Ovary (tissue), 7 donors: ENCODE measurements at regions not wholly inside any gene's neighbourhood (a gene's known extent, or its start where the extent isn't known, plus 50 kb on each side); places are given as distances from the start of the nearest gene placed in this dataset.

ENCODE experiments used
- DNase-seq, 5 donors: peaks; one replicate each; pipeline ENCODE4 v3.0.0-alpha.2; 2019 to 2020
- H3K27ac ChIP-seq, 2 donors: fragments of 200-600 bp; one replicate each; pipeline versions ENCODE4 v1.5.1 to v1.8.0; 2019 to 2022
- H3K27me3 ChIP-seq: fragments of 200-600 bp; one replicate; pipeline ENCODE4 v1.8.0; 2022
- H3K36me3 ChIP-seq: fragments of 200-600 bp; sonication (generic); one replicate; pipeline ENCODE4 v1.5.1; 2019
- H3K4me1 ChIP-seq: one replicate; pipeline ENCODE4 v1.8.1; 2013; ENCODE audit warnings: mild to moderate bottlenecking, moderate library complexity; ENCODE audit not compliant: insufficient read depth
- H3K4me3 ChIP-seq: fragments of 200-600 bp; sonication (generic); one replicate; pipeline ENCODE4 v1.5.1; 2017
- H3K9me3 ChIP-seq, 2 donors: fragments of 200-600 bp in 1 of 2; sonication (generic) in 1 of 2; one replicate each; pipeline versions ENCODE4 v1.5.1 to v1.8.1; 2013 to 2019; ENCODE audit warnings: mild to moderate bottlenecking in 1 of 2, moderate library complexity in 1 of 2
- CTCF ChIP-seq, 3 donors: fragments of 450-650 bp in 2 of 3; fragments of 200-600 bp in 1 of 3; IDR thresholded peaks; one replicate each; pipeline versions ENCODE4 v1.5.1 to v1.8.0; 2016 to 2022; ENCODE audit warnings: antibody characterized with exemption in 3 of 3, mild to moderate bottlenecking in 1 of 3
- EP300 ChIP-seq: sonication (generic); formaldehyde crosslinking; IDR thresholded peaks from one replicate; pipeline ENCODE4 v1.6.1; 2017; ENCODE audit warnings: antibody characterized with exemption
- POLR2A ChIP-seq: fragments of 450-650 bp; IDR thresholded peaks from one replicate; pipeline ENCODE4 v1.6.1; 2017; ENCODE audit warnings: antibody characterized with exemption, mild to moderate bottlenecking, moderate library complexity
- WGBS, 3 donors: extraction: QIAGEN DNeasy Blood & Tissue Kit in 1 of 3; methylation state at CpG; one replicate each; pipeline versions ENCODE4 v1.1.5 to v1.1.7; 2013 to 2017; 5-methylcytosine and 5-hydroxymethylcytosine counted together
- intact Hi-C, 4 donors: fragments of 100-400 bp; cut with DNase I; formaldehyde crosslinking; loops; one replicate each; pipeline versions ENCODE4 v1.11.0 to v1.15.1; 2022 to 2023
- donor health status: DM: no; HTN: no; CAD: no; lungs with moderate emphysema.
- donor health status: DM: no; HTN: no; CAD: no.
- donor health status: Bipolar disorder and iron deficiency.
- donor health status: DM: no; HTN: no; CAD: no.
- donor health status: DM: yes; HTN: yes; CAD: no.

DNA sequence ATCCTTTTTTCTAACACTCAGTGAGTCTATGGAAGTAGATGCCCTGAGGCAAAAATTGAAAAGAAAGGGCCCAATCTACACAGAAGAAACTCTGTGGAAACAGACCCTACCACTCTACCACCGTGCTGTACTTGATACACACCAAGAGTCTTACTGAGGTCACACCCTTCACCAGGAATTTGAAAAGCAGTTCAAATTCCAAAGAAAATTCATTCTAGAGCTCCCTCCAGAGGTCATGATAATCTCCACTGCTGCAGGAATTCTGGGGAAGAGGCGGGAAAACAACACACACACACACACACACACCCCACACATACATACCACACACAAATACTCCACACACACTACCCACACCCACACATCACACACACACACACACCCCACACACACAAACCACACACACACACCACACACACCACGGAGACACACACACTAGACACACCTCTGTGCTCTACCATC lies 336.8 kb downstream of the HDGFL1 start:
- Histone ChIP-seq H3K27ac (no peak overlapping the region), H3K4me3 (no peak overlapping the region), H3K4me1 (no peaks in the 10 kb centered on the region), H3K36me3 (no peaks in the 10 kb centered on the region), H3K9me3 (no peaks in the 10 kb centered on the region), H3K27me3 (no peaks in the 10 kb centered on the region)
- DNase-seq = no peak
- TF ChIP-seq POLR2A (no peak), CTCF (IDR thresholded peaks at IDR 0.05) (peak in 1 of 3 donors; percentile 16)
- intact Hi-C loops = no loop called here
- 65 to 70% (median 65%) methylated on average over 3 of the region's 3 CpGs for WGBS, 3 donors

DNA sequence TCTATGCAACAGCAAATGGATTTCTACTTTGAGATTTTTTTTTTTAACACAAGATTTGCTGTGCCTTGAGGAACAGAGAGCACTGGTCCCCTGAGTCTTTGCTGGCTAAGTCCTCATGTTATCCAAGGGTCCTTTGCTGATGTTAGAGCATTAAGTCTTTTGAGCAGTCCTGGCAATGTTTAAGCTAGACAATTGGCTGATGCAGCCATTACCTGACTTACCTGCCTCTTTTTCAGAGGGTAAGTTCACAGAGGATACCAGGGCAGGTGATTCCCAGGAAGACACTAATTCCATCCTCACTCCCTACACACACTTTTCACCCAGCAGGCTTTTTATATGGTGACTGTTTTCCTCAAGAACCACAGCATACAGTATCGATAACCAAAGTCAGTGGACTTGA lies 337.7 kb downstream of the HDGFL1 start:
- TF ChIP-seq CTCF (IDR thresholded peaks at IDR 0.05) = no peak
- TF ChIP-seq EP300 = no peak
- no peak for TF ChIP-seq POLR2A
- intact Hi-C loops = no loop called here
- 94 to 100% (median 100%) methylated on average over 1 of the region's 1 CpG for WGBS, 3 donors
- no peaks in the 10 kb centered on the region for H3K4me1 ChIP-seq
- no peaks in the 10 kb centered on the region for H3K27me3 ChIP-seq
- no peak overlapping the region for H3K4me3 ChIP-seq
- no peaks in the 10 kb centered on the region for H3K36me3 ChIP-seq
- H3K27ac ChIP-seq = no peak overlapping the region
- no peak for DNase-seq
- no peaks in the 10 kb centered on the region for H3K9me3 ChIP-seq

- H3K9me3 ChIP-seq = no peaks in the 10 kb centered on the region
- TF ChIP-seq EP300 (no peak), CTCF (IDR thresholded peaks at IDR 0.05) (no peak), POLR2A (no peak)
- H3K4me3 ChIP-seq = no peak overlapping the region
- no peaks in the 10 kb centered on the region for H3K27me3 ChIP-seq
- no peak for DNase-seq
- no peak overlapping the region for H3K27ac ChIP-seq
- H3K4me1 ChIP-seq = peaks cover 2% of the 10 kb centered on the region
- no peaks in the 10 kb centered on the region for H3K36me3 ChIP-seq
- WGBS, 3 donors = 93 to 96% (median 95%) methylated on average over 4 of the region's 4 CpGs
- intact Hi-C loops = no loop called here
Measured at GRCh38 chr6:22910370-22910769, 341.0 kb downstream of the HDGFL1 start.

DNA sequence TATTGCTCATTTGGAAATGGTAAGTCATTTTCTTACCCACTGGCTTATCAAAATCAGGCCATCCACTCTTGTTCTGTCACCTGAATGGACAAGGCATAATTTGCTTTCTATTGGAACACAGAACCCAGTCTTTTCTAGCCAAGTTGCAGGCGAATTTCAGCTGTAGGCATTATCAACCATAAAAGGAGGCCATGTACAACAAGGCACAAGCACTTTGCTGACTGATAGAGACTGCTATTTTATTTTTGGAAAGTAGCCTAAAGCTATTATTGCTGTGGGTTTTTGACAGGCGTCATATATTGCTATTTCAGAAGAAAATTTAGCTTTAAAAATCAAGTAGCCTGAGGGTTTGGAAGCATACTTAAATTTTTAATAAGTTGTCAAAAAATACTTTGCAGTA lies 344.2 kb downstream of the HDGFL1 start:
- H3K27ac ChIP-seq = no peak overlapping the region
- 25 to 56% (median 29%) methylated on average over 2 of the region's 2 CpGs for WGBS, 3 donors

GRCh38 chr6:22917344-22917743 lies 348.0 kb downstream of the HDGFL1 start:
- TF ChIP-seq EP300 (no peak), CTCF (IDR thresholded peaks at IDR 0.05) (no peak), POLR2A (no peak)
- Histone ChIP-seq H3K4me1 (peaks cover 4% of the 10 kb centered on the region), H3K4me3 (no peak overlapping the region), H3K9me3 (no peaks in the 10 kb centered on the region), H3K27me3 (no peaks in the 10 kb centered on the region), H3K27ac (no peak overlapping the region), H3K36me3 (no peaks in the 10 kb centered on the region)
- 20 to 29% (median 23%) methylated on average over 2 of the region's 2 CpGs for WGBS, 3 donors
- intact Hi-C loops = no loop called here
- no peak for DNase-seq

More for the DNA sequence above, 344.2 kb downstream of the HDGFL1 start:
- TF ChIP-seq POLR2A = no peak
- intact Hi-C loops = no loop called here
- no peaks in the 10 kb centered on the region for H3K27me3 ChIP-seq
- no peak overlapping the region for H3K4me3 ChIP-seq
- no peaks in the 10 kb centered on the region for H3K9me3 ChIP-seq
- no peak for DNase-seq
- peaks cover 4% of the 10 kb centered on the region for H3K4me1 ChIP-seq
- no peaks in the 10 kb centered on the region for H3K36me3 ChIP-seq
